ENCODE measurements at regions not wholly inside any gene's neighbourhood (a gene's known extent, or its start where the extent isn't known, plus 50 kb on each side); places are given as distances from the start of the nearest gene placed in this dataset.

DNA sequence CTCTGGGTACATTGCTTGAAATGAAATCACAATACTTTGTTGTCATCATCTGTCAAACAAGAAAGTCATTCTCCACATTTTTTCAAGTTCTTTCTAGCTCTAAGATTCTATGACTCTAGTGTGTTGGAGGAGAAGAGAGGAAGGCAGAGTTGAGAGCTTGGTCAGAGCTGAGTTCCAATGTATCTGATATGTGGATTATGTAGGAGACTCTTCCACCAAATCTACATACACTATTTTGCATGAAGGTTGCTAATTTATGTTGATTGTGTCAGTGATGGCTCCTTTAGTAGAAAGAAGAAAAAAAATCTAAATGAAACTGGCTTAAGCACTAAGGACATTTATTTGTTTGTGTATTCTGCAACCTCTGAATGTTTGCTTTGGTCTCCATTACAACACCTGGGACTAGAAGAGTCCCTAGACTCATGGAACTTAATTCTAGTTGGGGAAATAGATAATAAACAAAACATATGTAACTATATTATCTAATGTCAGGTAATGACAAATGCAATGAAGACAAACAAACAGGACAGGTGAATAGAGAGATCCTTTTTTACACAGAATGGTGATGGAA is 691.9 kb downstream of the UQCRFS1 start:
- TF ChIP-seq, protein P1, sequence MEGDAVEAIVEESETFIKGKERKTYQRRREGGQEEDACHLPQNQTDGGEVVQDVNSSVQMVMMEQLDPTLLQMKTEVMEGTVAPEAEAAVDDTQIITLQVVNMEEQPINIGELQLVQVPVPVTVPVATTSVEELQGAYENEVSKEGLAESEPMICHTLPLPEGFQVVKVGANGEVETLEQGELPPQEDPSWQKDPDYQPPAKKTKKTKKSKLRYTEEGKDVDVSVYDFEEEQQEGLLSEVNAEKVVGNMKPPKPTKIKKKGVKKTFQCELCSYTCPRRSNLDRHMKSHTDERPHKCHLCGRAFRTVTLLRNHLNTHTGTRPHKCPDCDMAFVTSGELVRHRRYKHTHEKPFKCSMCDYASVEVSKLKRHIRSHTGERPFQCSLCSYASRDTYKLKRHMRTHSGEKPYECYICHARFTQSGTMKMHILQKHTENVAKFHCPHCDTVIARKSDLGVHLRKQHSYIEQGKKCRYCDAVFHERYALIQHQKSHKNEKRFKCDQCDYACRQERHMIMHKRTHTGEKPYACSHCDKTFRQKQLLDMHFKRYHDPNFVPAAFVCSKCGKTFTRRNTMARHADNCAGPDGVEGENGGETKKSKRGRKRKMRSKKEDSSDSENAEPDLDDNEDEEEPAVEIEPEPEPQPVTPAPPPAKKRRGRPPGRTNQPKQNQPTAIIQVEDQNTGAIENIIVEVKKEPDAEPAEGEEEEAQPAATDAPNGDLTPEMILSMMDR (IDR thresholded peaks at IDR 0.05): no peak

DNA sequence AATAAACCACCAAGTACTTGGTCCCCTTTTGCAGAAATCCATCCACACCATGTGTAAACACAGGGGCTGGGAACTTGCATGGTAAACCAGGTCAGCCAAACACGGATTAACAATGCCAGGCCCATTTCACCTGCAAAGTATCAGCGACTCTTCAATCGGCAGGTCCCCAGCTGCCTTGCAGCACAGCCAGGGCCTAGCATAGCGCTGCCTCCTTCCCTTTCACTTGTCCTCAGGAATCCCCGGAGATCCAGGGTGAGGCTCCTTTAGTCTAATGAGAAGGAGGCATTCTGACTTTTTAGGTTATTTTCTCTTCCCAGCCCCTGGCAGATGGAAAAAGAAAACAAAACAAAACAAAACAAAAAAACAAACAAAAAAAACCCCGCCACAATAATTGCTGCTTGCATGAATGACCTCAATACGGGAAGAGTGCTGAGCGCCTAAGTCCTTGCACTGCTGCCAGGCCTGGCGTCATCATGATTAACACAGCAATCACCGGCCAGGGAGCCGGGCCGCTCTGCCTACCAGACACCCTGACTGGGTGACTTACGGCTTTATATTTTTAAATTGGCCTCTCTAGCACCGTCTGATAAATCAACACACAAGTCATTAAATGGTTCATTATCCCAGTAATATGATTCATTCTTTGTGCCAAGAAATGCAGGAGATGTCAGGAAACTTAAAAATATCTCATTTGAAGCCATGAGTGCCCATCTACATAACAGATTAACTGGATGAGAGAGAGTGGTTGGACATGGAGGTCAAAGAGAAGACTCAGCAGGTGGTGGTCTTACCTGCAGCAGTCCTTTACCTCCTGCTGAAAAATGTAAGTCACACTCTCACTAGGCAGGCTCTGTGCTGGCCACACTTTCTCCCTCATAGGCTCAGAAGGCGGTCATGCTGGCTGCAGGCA is 692.7 kb downstream of the UQCRFS1 start:
- TF ChIP-seq, protein P1 (IDR thresholded peaks at IDR 0.05): no peak

DNA sequence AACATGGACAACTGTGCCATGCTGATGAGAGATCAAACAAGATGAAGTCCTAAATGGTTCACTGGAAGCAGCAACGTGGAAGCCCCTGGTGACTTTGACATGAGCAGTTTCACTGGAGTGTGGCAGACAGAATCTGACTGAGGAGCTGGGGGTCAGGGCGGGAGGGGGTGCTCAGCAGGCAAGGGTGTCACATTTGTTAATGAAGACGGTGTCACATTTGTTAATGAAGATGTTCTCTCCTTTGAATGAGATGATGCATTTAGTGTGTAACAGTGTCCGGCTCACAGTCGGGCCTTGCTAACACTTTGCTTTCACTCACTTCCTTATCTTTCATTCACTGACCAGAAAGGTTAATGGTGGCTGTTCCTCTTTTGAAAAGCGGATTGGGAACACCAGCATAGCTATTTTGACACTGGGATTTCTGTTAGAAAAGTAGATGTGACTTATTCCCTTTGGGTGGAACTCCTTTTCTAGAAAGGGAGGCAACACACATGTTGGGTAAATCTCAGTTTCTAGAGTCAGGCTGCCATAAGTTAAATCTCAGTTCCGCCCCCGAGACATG is 693.7 kb downstream of the UQCRFS1 start:
- TF ChIP-seq, protein P1 (IDR thresholded peaks at IDR 0.05): no peak

DNA sequence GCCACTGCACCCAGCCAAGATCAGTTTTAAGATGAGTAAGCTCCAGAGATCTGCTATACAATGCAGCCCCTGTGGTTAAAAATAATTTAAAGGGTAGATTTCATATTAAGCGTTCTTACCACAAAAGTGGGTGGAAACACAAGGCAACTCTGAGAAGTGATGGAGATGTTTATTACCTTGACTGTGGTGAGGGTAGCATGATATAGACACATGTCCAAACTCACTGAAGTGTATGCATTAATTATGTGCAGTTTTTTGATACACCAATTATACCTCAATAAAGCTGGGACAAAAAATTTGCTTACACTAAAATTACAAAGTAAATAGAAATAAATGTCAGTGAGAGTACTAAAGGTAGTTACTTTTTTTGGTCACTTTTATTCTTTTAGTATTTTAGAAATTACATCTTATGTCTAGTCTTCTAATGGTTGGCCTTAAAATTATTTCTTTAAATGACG is 696.5 kb downstream of the UQCRFS1 start:
- TF ChIP-seq, protein P1 (IDR thresholded peaks at IDR 0.05): no peak

DNA sequence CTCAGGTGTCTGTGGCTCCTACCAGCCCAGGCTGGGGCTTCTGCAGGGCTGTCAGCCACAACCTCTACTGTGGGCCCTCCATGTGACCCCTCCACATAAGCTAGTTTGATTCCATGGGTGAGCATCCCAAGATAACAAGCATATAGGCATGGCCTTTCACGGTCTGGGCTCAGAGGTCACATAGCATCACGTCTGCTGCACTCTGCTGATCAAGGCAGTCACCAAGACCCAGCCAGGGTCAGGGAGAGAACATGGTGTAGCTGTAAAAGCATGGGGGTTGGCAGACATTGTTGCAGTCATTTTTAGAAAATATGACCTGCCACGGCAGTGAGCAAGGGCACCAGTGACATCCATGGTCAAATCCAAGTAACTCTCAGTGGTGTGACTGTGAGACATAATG is 698.8 kb downstream of the UQCRFS1 start:
- TF ChIP-seq, protein P1 (IDR thresholded peaks at IDR 0.05): no peak

DNA sequence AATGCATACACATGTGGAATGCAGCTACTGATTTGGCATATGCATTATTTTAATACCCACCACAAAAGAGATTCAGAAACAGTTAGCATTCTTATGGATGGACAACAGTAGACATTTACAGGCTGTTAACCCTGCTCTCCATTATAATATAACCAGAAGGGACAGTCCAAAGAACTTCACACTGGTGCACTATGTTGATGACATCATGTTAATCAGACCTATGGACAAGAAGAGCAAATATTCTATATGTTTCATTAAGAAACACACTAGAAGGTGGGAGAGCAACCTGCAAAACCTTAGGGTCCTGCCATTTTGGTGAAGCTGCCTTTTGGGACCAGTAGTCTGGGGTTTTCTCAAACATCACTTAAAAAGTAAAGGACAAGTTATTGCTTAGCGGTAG is 701.3 kb downstream of the UQCRFS1 start:
- TF ChIP-seq, protein P1 (IDR thresholded peaks at IDR 0.05): no peak

DNA sequence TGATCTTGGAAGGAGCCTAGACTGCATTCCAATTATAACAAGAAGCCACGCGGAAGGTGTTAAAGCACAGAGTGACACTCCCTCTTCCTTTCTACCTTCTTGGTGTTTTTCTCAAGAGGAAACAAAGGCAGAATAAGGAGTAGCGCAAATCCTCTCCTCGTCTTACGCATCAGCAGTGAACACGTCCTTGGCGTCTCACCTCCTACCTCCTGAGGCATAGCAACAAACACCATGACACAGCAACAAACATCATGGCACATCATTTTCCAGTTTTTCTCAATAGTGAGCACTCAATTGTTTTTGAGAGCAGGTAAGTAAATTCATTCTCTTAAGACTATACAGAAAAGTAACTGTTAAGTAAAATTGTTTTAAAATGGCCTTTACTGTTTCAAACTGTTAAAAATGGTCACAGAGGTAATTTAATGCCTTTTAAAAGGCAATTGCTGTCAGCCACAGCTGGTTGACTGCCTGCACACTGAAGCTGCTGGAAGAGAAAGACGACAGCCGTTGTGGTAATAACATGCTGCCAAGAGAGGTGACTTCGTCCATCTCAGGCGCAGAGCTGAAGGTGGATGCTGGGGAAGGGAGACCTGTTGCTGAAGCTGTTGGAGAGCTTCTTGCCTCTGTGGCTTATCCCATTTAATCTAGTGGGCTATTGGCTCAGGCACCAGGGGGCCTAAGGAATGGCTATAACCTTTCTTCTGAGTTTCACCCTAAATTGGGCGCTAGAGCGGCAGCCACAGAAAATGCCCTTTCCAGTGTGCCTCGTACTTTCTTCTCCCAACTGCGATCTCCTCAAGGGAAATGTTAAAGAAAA is 703.7 kb downstream of the UQCRFS1 start:
- TF ChIP-seq, protein P1 (IDR thresholded peaks at IDR 0.05): no peak

Data from LNCAP (cell line).